ELR (cell line): ENCODE measurements at regions not wholly inside any gene's neighbourhood (a gene's known extent, or its start where the extent isn't known, plus 50 kb on each side); places are given as distances from the start of the nearest gene placed in this dataset.

ENCODE experiments used
- DNase-seq: peaks from one replicate; pipeline ENCODE4 v3.0.0-alpha.2; 2015; ENCODE audit warnings: low read depth

DNA sequence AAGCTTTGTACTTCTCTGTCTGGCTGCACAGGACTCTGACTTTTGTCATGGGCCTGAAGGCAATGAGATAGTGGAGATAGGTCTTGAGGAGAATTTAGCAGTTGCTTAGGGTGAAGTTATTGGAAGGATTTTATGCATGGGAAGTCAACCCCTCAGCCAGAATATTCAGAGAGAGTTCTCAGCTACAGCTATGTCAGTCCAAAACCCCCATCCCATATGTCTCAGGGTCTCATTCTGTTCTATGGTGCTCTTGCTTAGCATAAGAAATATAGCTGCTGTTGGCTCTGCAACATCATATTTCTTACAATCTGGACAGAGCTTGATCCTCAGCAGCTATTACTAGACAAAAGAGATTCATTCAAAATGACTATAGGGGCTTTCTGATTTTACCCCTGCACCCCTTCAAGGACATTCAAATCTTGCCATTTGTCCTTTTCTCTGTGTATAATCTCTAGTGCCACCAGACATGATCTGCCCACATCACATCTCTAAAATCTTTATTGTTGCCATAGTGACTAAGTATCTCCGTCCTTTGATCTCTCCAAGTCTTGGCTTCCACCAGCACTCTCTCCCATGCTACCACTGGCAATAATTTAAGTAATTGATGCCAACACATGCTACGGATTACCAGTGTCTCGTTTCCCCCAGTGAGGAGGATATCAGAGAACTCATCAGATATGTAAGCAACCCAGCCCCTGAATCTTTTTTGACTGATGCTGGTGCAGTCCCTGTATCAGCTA lies 327.1 kb upstream of the ISX start:
- no peak for DNase-seq

GRCh38 chr22:34743110-34743751 lies 322.7 kb upstream of the ISX start:
- DNase-seq: no peak

GRCh38 chr22:34760276-34761008 lies 305.5 kb upstream of the ISX start:
- no peak for DNase-seq

GRCh38 chr22:34761111-34761510 lies 304.8 kb upstream of the ISX start:
- DNase-seq: no peak

- no peak for DNase-seq
Observed at GRCh38 chr22:34763496-34763895, 302.5 kb upstream of the ISX start.

DNA sequence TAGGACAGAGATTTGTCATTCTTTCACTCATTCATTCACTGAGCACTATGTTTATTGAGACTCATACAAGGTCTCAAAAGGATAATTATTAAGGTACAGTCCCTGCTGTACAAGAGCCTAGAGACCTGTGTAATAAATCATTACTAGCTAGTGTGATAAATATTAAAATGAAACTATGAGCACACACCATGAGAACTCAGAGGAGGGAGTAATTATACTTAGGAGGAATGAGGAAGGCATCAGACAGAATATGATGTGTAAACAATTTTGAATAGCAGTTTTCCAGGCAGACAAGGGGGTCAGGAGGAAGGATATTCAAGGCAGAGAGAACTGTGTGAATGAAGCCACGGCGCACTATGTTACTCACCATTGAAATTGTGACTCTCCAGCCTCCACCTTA lies 300.8 kb upstream of the ISX start:
- no peak for DNase-seq

DNA sequence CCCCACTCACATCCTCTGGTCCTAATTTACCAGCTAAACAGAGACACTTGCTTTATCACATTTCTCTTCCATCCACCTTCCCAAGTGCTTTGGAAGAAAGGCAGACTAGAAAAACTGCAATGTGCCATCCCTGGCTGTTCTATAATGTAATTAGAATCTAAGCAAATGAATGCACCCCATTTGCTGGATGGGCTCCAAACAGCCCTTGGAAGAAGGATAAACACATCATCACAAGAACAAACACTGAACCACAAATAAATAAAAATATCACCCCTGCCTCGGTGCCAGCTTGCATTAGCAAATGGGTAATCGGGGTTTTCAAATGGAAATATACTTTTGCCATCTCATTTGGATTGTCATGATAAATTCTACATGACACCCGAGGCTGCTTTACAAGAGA lies 296.6 kb upstream of the ISX start:
- no peak for DNase-seq

GRCh38 chr22:34776817-34777216 lies 289.1 kb upstream of the ISX start:
- no peak for DNase-seq

- DNase-seq: no peak
Observed at GRCh38 chr22:34781681-34782080, 284.3 kb upstream of the ISX start.

DNA sequence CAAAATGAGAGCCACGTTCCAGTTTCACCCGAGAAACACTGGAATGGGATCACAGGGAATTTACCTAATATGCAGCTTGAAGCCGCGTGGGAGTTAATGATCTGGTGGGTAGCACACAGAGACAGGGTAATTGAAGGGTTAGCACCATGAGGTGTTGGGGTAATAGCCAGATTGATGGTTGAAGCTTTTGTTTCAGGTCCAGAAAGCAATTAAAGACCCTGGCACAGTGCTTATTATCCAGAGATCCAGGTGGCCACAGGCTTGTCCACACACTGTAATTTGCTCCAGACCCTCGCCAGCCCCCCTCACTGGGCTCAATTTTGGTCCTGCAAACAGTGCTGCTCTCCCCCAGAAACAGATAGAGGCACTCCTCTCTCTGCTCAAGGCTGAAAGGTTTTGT lies 282.5 kb upstream of the ISX start:
- DNase-seq: no peak

DNA sequence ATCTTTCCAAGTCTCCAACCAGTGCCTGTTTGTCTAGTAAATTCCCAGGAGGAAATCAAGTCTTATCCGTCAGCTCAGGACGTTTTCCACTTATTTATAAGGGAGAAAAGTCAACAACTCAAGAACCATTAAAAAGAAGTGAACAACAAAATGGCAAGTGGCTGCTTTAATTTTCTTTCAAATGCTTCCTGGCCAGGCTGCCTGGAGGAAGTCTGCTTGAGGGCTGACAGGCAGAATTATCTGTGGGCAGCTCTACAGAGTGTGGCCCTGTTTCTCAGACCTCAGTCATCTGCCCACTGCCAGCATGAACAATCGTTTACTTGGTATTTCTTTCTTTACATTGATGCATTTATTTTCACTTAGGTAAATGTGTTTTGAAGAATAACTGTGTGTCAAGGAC lies 281.9 kb upstream of the ISX start:
- no peak for DNase-seq

DNA sequence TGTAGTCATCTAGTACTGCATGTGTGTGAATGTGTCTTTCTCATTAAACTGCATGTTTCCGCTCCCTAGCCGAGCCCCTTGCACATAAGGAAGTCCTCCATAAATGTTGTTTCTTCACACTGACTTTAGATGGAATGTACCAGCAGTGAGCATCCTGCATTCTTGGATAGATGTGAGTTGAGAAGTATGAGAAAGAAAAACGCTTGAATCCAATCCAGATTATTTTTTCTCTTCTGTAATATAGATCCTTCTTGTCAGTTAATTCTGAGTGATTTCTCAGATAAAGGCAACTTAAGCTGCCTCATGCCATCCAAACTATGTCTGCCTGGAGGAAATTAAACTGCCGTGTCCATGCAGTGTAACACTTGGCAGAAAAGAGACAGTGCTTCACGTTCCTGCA lies 268.1 kb upstream of the ISX start:
- no peak for DNase-seq

DNA sequence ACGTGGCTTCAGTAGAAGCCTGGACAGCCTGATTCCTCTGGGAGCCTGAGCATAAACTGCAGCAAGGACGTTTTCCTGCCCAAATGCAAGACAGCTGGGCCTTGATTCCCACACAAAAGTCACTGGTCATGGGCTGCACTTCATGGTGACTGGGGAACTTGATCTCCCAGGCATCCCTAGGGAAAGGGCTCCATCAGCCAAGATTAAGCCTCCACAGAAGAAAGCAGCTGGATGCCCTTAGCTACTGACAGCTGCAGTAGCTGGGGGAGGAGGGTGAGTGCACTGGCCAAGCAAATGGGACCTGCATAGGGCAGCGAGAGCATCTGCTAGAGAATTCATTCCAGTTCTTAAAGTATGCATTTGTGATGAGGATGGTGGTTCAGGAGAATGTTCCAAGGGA lies 267.4 kb upstream of the ISX start:
- DNase-seq: no peak

DNA sequence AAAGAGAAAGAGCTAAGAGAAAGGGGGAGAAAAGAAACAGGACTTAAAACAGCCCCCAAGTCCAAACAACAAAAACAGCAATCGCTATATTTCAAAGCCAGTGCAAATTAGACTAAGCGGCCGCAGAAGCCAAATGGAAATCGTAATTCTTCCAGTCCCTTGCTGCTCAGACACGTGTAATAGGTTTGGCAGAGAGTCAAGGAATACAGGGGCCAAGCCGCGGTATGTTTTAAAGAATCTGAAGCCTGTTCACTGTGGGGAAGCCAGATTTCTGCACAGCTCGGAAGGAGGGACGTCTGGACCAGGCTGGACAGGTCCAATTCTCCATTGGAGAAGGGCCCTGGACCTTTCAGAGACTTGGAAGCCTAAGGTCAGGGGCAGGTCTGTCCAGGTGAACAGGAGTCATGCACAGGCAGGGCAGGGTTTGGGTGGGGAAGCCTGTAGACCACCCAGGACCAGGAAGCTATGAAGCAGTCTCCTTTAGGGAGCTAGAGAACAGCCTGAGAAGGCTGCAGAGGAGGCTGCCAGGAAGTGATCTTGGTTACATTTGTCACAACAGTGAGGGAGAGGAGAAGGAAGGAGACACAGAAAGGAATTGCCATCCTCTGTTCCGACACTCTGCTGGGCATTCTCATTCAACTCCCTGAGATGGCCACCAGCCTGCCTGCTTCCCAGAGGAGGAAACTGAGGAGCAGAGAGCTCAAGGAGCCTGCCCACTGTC lies 265.5 kb upstream of the ISX start:
- DNase-seq: no peak

DNA sequence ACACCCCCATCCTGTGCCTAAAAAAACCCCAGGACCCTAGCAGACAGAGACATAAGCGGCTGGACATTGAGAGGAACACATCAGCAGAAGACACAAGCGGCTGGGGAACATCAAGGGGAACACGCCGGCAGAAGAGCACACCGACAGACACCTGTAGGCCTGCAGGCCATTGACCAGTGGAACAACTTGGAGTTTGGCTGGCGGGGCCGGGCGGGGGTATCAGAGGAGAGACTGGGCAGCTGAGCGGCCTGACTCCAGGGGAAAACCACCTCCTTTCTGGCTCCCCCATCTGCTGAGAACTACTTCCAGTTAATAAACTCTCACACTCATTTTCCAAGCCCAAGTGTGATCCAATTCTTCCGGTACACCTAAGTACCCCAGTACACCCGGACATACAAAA lies 264.7 kb upstream of the ISX start:
- DNase-seq: no peak

DNA sequence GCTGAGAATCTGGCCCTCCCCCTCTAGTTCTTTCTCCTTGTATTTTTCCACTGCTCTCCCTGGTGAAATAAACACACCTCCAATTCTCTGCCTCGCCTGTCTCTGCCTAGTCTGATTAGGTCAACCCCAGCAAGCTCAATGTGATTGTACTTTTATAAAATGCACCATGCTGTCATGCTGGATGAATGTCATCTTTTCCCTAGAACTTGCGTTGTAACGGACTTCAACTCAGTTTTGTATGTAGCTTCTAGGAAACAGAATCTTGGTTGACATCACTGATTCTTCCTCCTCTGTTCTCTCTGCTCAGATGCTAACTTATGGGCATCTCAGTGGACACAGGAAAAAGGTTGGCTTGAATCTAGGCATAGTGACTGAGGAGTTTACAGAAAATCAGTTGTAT lies 261.9 kb upstream of the ISX start:
- DNase-seq: no peak

GRCh38 chr22:34804604-34805003 lies 261.4 kb upstream of the ISX start:
- DNase-seq: no peak

- no peak for DNase-seq
Observed at GRCh38 chr22:34805771-34806170, 260.2 kb upstream of the ISX start.

DNA sequence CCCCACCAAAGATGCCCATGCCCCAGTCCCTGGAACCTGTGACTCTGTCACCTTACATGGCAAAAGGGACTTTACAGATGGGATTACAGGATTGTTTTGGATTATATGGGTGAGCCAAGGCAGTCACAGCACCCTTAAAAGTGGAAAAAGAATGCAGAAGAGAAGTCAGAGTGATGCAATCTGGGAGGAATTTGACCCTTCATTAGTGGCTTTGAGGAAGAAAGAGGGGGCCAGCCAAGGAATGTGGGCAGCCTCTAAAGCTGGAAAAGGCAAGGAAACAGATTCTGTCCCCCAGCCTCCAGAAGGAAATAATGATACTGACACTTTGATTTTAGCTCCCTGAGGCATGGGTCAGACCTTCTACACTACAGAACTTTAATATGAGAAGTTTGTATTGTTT lies 257.3 kb upstream of the ISX start:
- DNase-seq: no peak

DNA sequence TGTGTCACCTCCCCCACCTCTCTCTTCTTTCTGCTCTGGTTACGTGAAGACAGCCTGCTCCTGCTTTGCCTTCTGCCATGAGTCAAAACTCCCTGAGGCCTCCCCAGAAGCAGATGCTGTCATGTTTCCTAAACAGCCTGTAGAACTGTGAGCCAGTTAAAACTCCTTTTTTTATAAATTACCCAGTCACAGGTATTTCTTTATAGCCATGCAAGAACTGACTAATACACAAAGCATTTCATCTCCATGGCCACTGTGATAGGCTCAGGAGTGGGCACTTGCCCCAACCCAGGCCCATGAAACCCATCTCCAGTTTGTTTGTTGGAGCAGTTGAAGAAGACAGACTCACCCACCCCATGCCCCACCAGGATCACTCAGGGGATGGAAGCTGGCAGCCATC lies 253.3 kb upstream of the ISX start:
- no peak for DNase-seq

DNA sequence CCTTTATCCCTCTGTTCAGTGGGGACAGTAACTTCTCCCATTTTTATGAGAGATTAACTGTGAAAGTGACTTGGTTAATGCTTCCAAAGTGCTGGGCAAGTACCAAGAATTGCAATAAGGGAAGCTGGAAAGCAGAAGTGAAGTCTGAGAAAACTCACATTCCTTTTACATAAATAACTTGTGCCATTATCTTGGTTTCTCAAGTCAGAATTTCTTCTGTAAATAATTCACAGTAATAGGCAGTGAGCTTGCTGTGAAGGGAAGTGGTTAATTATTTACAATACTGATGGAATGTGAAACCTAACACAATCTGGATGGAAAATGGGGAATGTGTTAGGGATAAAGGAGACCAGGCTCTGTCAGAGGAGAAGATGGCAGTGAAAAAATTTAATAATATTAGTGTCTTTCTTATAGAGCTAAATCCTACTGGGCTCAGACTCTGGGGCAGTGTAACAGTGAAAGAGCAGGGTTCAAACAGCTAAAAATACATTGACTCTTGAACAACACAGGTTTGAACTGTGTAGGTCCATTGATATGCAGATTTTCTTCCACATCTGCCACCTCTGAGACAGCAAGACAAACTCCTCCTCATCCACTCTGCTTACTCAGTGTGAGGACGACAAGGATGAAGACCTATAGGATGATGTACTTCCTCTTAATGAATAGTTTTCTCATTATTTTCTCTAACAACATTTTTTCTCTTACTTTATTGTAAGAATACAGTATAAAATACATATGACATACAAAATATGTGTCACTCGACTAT lies 251.5 kb upstream of the ISX start:
- no peak for DNase-seq

- no peak for DNase-seq
Observed at GRCh38 chr22:34829485-34829884, 236.5 kb upstream of the ISX start.
